OCI-LY1 (cell line): ENCODE measurements at regions not wholly inside any gene's neighbourhood (a gene's known extent, or its start where the extent isn't known, plus 50 kb on each side); places are given as distances from the start of the nearest gene placed in this dataset.

Experiments used
- H2AFZ ChIP-seq: fragments of 200-600 bp; sonication (generic), shearing (Covaris generic); 2 replicates; pipeline ENCODE4 v1.6.0; 2014; ENCODE audit warnings: antibody characterized with exemption, mild to moderate bottlenecking, low read length
- H3F3A ChIP-seq: fragments of 200-600 bp; sonication (generic), shearing (Covaris generic); 2 replicates; pipeline ENCODE4 v1.6.0; 2014; ENCODE audit warnings: mild to moderate bottlenecking, antibody characterized with exemption, low read length, moderate library complexity; ENCODE audit not compliant: insufficient read depth
- H3K27ac ChIP-seq: fragments of 200-600 bp; sonication (generic); 2 replicates; pipeline ENCODE4 v1.5.1; 2014; ENCODE audit warnings: low read length, mixed run types, mild to moderate bottlenecking, low read depth; ENCODE audit not compliant: poor library complexity, severe bottlenecking
- H3K27me3 ChIP-seq: fragments of 200-600 bp; sonication (generic); 2 replicates; pipeline ENCODE4 v1.6.0; 2014; ENCODE audit warnings: antibody characterized with exemption, mild to moderate bottlenecking, low read length, moderate library complexity; ENCODE audit not compliant: insufficient read depth
- H3K36me3 ChIP-seq: fragments of 200-600 bp; sonication (generic); 2 replicates; pipeline ENCODE4 v1.6.1; 2014; ENCODE audit warnings: mild to moderate bottlenecking, antibody characterized with exemption, low read length, moderate library complexity, mixed read lengths; ENCODE audit not compliant: insufficient read depth
- H3K4me1 ChIP-seq: fragments of 200-600 bp; sonication (generic); 2 replicates; pipeline ENCODE4 v1.5.1; 2014; ENCODE audit warnings: mild to moderate bottlenecking, low read length, moderate library complexity; ENCODE audit not compliant: insufficient read depth, severe bottlenecking
- H3K4me2 ChIP-seq: fragments of 200-600 bp; sonication (generic), shearing (Covaris generic); 2 replicates; pipeline ENCODE4 v1.6.1; 2014; ENCODE audit warnings: low read length
- H3K4me3 ChIP-seq: fragments of 200-600 bp; sonication (generic); 2 replicates; pipeline ENCODE4 v1.5.1; 2014; ENCODE audit warnings: low read length, low read depth, mild to moderate bottlenecking, mixed read lengths; ENCODE audit not compliant: poor library complexity, severe bottlenecking
- H3K79me2 ChIP-seq: fragments of 200-600 bp; shearing (Covaris generic); 2 replicates; pipeline ENCODE4 v1.6.1; 2016; ENCODE audit warnings: mixed run types, low read length, mixed read lengths; ENCODE audit not compliant: insufficient read depth
- H3K9ac ChIP-seq: fragments of 200-600 bp; sonication (generic), shearing (Covaris generic); 2 replicates; pipeline ENCODE4 v1.6.1; 2014; ENCODE audit warnings: mild to moderate bottlenecking, low read length, mixed read lengths
- H3K9me2 ChIP-seq: fragments of 200-600 bp; sonication (generic), shearing (Covaris generic); 2 replicates; pipeline ENCODE4 v1.6.1; 2014; ENCODE audit warnings: low read depth, mild to moderate bottlenecking, low read length, mixed read lengths
- H3K9me3 ChIP-seq: fragments of 200-600 bp; shearing (Covaris generic); 2 replicates; pipeline ENCODE4 v1.6.1; 2014; ENCODE audit warnings: low read length, mixed read lengths
- H4K20me1 ChIP-seq: fragments of 200-600 bp; sonication (generic), shearing (Covaris generic); 2 replicates; pipeline ENCODE4 v1.6.0; 2016; ENCODE audit warnings: mild to moderate bottlenecking, low read length; ENCODE audit not compliant: insufficient read depth
- CTCF ChIP-seq: fragments of 200-600 bp; sonication (generic), shearing (Covaris generic); IDR thresholded peaks from 2 replicates; pipeline ENCODE4 v1.5.1; 2017; ENCODE audit warnings: mild to moderate bottlenecking, antibody characterized with exemption, low read length, moderate library complexity, mixed read lengths
- EZH2 ChIP-seq: fragments of 200-600 bp; sonication (generic), shearing (Covaris generic); IDR thresholded peaks from 2 replicates; pipeline ENCODE4 v1.8.0; 2017; ENCODE audit warnings: borderline replicate concordance, mixed run types, mild to moderate bottlenecking, antibody characterized with exemption, low read length, moderate library complexity, mixed read lengths

GRCh38 chr12:77510985-77511384, 319.7 kb upstream of the NAV3 start:
- no peaks in the 10 kb centered on the region for H3K27me3 ChIP-seq
- H3K4me2 ChIP-seq, result no peak overlapping the region
- H3K79me2 ChIP-seq, result no peaks in the 10 kb centered on the region
- H3K9ac ChIP-seq, result no peak overlapping the region
- H3F3A ChIP-seq, result no peaks in the 10 kb centered on the region
- H3K36me3 ChIP-seq, result no peaks in the 10 kb centered on the region
- no peaks in the 10 kb centered on the region for H3K9me3 ChIP-seq
- H3K4me1 ChIP-seq, result no peaks in the 10 kb centered on the region
- H3K27ac ChIP-seq, result no peak overlapping the region
- no peaks in the 10 kb centered on the region for H4K20me1 ChIP-seq
- TF ChIP-seq CTCF (no peak), EZH2 (no peak)
- no peak overlapping the region for H2AFZ ChIP-seq
- no peaks in the 10 kb centered on the region for H3K9me2 ChIP-seq
- no peak overlapping the region for H3K4me3 ChIP-seq

GRCh38 chr12:77504466-77504865, 326.2 kb upstream of the NAV3 start:
- Histone ChIP-seq H3K27me3 (no peaks in the 10 kb centered on the region), H2AFZ (no peak overlapping the region), H3K9me2 (no peaks in the 10 kb centered on the region), H3K4me1 (no peaks in the 10 kb centered on the region), H3K79me2 (no peaks in the 10 kb centered on the region), H3K9ac (no peak overlapping the region), H3K4me3 (no peak overlapping the region), H3K36me3 (no peaks in the 10 kb centered on the region), H3K9me3 (no peaks in the 10 kb centered on the region), H4K20me1 (no peaks in the 10 kb centered on the region), H3K27ac (no peak overlapping the region), H3K4me2 (no peak overlapping the region), H3F3A (no peaks in the 10 kb centered on the region)
- TF ChIP-seq EZH2 (no peak), CTCF (no peak)

- no peak overlapping the region for H3K9ac ChIP-seq
- no peaks in the 10 kb centered on the region for H3K27me3 ChIP-seq
- no peaks in the 10 kb centered on the region for H3K9me3 ChIP-seq
- H3K9me2 ChIP-seq, result no peaks in the 10 kb centered on the region
- no peak for TF ChIP-seq CTCF
- no peak for TF ChIP-seq EZH2
- H3F3A ChIP-seq, result no peaks in the 10 kb centered on the region
- no peaks in the 10 kb centered on the region for H3K36me3 ChIP-seq
- no peaks in the 10 kb centered on the region for H3K79me2 ChIP-seq
- no peak overlapping the region for H3K4me3 ChIP-seq
- H3K27ac ChIP-seq, result no peak overlapping the region
- H2AFZ ChIP-seq, result no peak overlapping the region
- no peaks in the 10 kb centered on the region for H4K20me1 ChIP-seq
- no peaks in the 10 kb centered on the region for H3K4me1 ChIP-seq
- H3K4me2 ChIP-seq, result no peak overlapping the region
These were observed 330.6 kb upstream of the NAV3 start for GRCh38 chr12:77500089-77500488.
